GM12878 (cell line): ENCODE measurements at regions not wholly inside any gene's neighbourhood (a gene's known extent, or its start where the extent isn't known, plus 50 kb on each side); places are given as distances from the start of the nearest gene placed in this dataset.

Source experiments
- ATAC-seq: fragments of 200-7000 bp; cut with Tn5 transposase; 3 replicates; pipeline ENCODE4 v1.9.1; 2020; ENCODE audit warnings: mild to moderate bottlenecking, moderate library complexity
- BruUV-seq: library from RNA; stranded (reverse); fragments of 400-500 nt; replicated peaks from 2 replicates; lab custom pipeline; 2021; lab: Mats Ljungman, UMichigan
- CTCF ChIA-PET: fragments of 300-600 bp; sonication (Branson Sonifier 250); formaldehyde crosslinking; extraction: SDS; loops from one replicate; lab custom pipeline; 2021; ENCODE audit warnings: inconsistent platforms; lab: Yijun Ruan, JAX
- POLR2A ChIA-PET: fragments of 350-600 bp; formaldehyde crosslinking; extraction: SDS; loops from one replicate; lab custom pipeline; 2021; ENCODE audit warnings: inconsistent platforms; lab: Charles Lee
- RAD21 ChIA-PET: fragments of 300-600 bp; sonication (Branson Sonifier 250); formaldehyde crosslinking; loops from one replicate; lab custom pipeline; 2023; ENCODE audit warnings: antibody characterized with exemption; ENCODE audit not compliant: unreplicated experiment; lab: Charles Lee
- SMC1A ChIA-PET: fragments of 300-600 bp; sonication (Branson Sonifier 250); formaldehyde crosslinking; loops from one replicate; lab custom pipeline; 2023; ENCODE audit not compliant: unreplicated experiment, uncharacterized antibody; lab: Charles Lee
- DNase-seq: peaks from one replicate; pipeline ENCODE4 v3.0.0-alpha.2; 2011; ENCODE audit warnings: low read depth, low spot score
- FAIRE-seq: peaks from 3 replicates; lab custom pipeline; 2011; peaks lifted over from hg19 to GRCh38; lab: Jason Lieb, UNC
- H2AFZ ChIP-seq: 2 replicates; pipeline ENCODE4 v1.6.0; 2011; ENCODE audit warnings: low read depth, low read length, control low read depth; ENCODE audit not compliant: control insufficient read depth
- H3K27ac ChIP-seq: 2 replicates; pipeline ENCODE4 v1.5.1; 2011; ENCODE audit warnings: control low read depth; ENCODE audit not compliant: control insufficient read depth, insufficient read depth
- H3K27me3 ChIP-seq, 2 experiments: replicated peaks in 1 of 2; 2 replicates each; pipeline versions ENCODE4 v1.6.0 to v1.6.1; 2011; ENCODE audit warnings: low read length in 1 of 2; ENCODE audit not compliant: control insufficient read depth in 2 of 2, insufficient read depth in 2 of 2
- H3K36me3 ChIP-seq, 2 experiments: 2 replicates each; pipeline ENCODE4 v1.5.1; 2011; ENCODE audit warnings: low read length in 1 of 2; ENCODE audit not compliant: control insufficient read depth in 2 of 2, insufficient read depth in 2 of 2
- H3K4me1 ChIP-seq: 2 replicates; pipeline ENCODE4 v1.6.1; 2011; ENCODE audit warnings: mild to moderate bottlenecking, low read length, moderate library complexity, mixed read lengths; ENCODE audit not compliant: control insufficient read depth, insufficient read depth
- H3K4me2 ChIP-seq: 2 replicates; pipeline ENCODE4 v1.6.0; 2011; ENCODE audit warnings: control low read depth; ENCODE audit not compliant: control insufficient read depth, insufficient read depth
- H3K4me3 ChIP-seq: fragments of 200-600 bp; sonication (generic); 2 replicates; pipeline ENCODE4 v1.5.1; 2016
- H3K79me2 ChIP-seq: 2 replicates; pipeline ENCODE4 v1.6.0; 2011; ENCODE audit warnings: low read length; ENCODE audit not compliant: control insufficient read depth, insufficient read depth
- H3K9ac ChIP-seq: 2 replicates; pipeline ENCODE4 v1.8.0; 2011; ENCODE audit warnings: low read length, control low read depth, mixed read lengths; ENCODE audit not compliant: control insufficient read depth, insufficient read depth
- H3K9me3 ChIP-seq: replicated peaks from 3 replicates; pipeline ENCODE4 v1.5.1; 2011; ENCODE audit warnings: mild to moderate bottlenecking, low read length; ENCODE audit not compliant: control insufficient read depth, insufficient read depth
- H4K20me1 ChIP-seq: 2 replicates; pipeline ENCODE4 v1.6.0; 2011; ENCODE audit not compliant: control insufficient read depth, insufficient read depth
- ASH2L ChIP-seq: fragments of 300-600, 200-600 bp; sonication (generic); IDR thresholded peaks from 2 replicates; pipeline ENCODE4 v1.6.1; 2017; ENCODE audit warnings: low read depth, mild to moderate bottlenecking, borderline replicate concordance
- IRF3 ChIP-seq: fragments of 450-650 bp; IDR thresholded peaks from 2 replicates; pipeline ENCODE4 v1.6.1; 2014; ENCODE audit warnings: mild to moderate bottlenecking
- IRF5 ChIP-seq: fragments of 450-650 bp; IDR thresholded peaks from 2 replicates; pipeline ENCODE4 v1.6.1; 2017; ENCODE audit warnings: borderline replicate concordance
- LARP7 ChIP-seq: fragments of 450-650 bp; IDR thresholded peaks from 2 replicates; pipeline ENCODE4 v1.6.1; 2017; ENCODE audit warnings: mild to moderate bottlenecking
- MTA2 ChIP-seq: fragments of 450-650 bp; IDR thresholded peaks from 2 replicates; pipeline ENCODE4 v1.6.1; 2016; ENCODE audit warnings: low read depth, mild to moderate bottlenecking, moderate library complexity
- NFYB ChIP-seq: IDR thresholded peaks from 2 replicates; pipeline ENCODE4 v1.6.1; 2011; ENCODE audit warnings: low read depth, mild to moderate bottlenecking, low read length, improper control_type of control experiment, moderate library complexity; ENCODE audit not compliant: insufficient read depth
- NR2F1 ChIP-seq: fragments of 450-650 bp; conservative IDR thresholded peaks from 2 replicates; pipeline ENCODE4 v1.6.1; 2017; ENCODE audit warnings: mild to moderate bottlenecking
- PKNOX1 ChIP-seq: fragments of 450-650 bp; IDR thresholded peaks from 2 replicates; pipeline ENCODE4 v1.6.1; 2016; ENCODE audit warnings: mild to moderate bottlenecking
- RBBP5 ChIP-seq: fragments of 200-600 bp; sonication (generic); conservative IDR thresholded peaks from 2 replicates; pipeline ENCODE4 v1.6.1; 2016
- SMAD5 ChIP-seq: IDR thresholded peaks from 2 replicates; pipeline ENCODE4 v1.6.1; 2016; ENCODE audit warnings: antibody characterized with exemption, low read depth
- SMARCA5 ChIP-seq: fragments of 450-650 bp; IDR thresholded peaks from 2 replicates; pipeline ENCODE4 v1.6.1; 2017; ENCODE audit warnings: mild to moderate bottlenecking
- SP1 ChIP-seq: IDR thresholded peaks from one replicate; pipeline ENCODE4 v1.6.1; 2011; ENCODE audit warnings: low read depth, low read length
- USF2 ChIP-seq: IDR thresholded peaks from 2 replicates; pipeline ENCODE4 v1.6.1; 2011; ENCODE audit warnings: low read depth, low read length, improper control_type of control experiment, borderline replicate concordance
- WRNIP1 ChIP-seq: IDR thresholded peaks from 2 replicates; pipeline ENCODE4 v1.6.1; 2011; ENCODE audit warnings: low read depth, low read length, improper control_type of control experiment, borderline replicate concordance
- ZNF687 ChIP-seq: fragments of 450-650 bp; IDR thresholded peaks from 2 replicates; pipeline ENCODE4 v1.6.1; 2017; ENCODE audit warnings: mild to moderate bottlenecking, moderate library complexity
- WGBS: methylation state at CpG from one replicate; pipeline ENCODE4 v1.1.6; 2016; ENCODE audit warnings: low lambda C conversion rate; ENCODE audit not compliant: insufficient replicate concordance, insufficient coverage; ENCODE audit errors: missing lambda C conversion rate; 5-methylcytosine and 5-hydroxymethylcytosine counted together
- in situ Hi-C: fragments of 300-500 bp; cut with MboI; formaldehyde crosslinking; loops from 9 replicates; pipeline ENCODE4 v1.14.3; 2018; ENCODE audit warnings: mixed read lengths
- intact Hi-C: fragments of 100-400 bp; cut with micrococcal nuclease; formaldehyde crosslinking; loops from one replicate; pipeline ENCODE4 v1.14.2; 2022; ENCODE audit not compliant: unreplicated experiment

GRCh38 chr3:152105446-152105845 is 163.3 kb upstream of the MBNL1 start:
- Histone ChIP-seq H3K36me3 (no peaks in the 10 kb centered on the region), H3K9ac (no peak overlapping the region), H3K4me2 (no peak overlapping the region), H3K4me3 (no peak overlapping the region), H3K27me3 (no peaks in the 10 kb centered on the region), H2AFZ (no peak overlapping the region), H3K4me1 (no peaks in the 10 kb centered on the region), H4K20me1 (no peaks in the 10 kb centered on the region), H3K9me3 (peaks cover 2% of the 10 kb centered on the region; the same call in 2 of the 3 replicates), H3K79me2 (no peaks in the 10 kb centered on the region), H3K27ac (no peak overlapping the region)
- DNase-seq (no peak), FAIRE-seq (no peak), ATAC-seq (no peak)
- TF ChIP-seq USF2 (no peak), NFYB (no peak), NR2F1 (no peak), WRNIP1 (no peak), LARP7 (no peak), ZNF687 (no peak), SP1 (no peak), IRF5 (no peak), PKNOX1 (no peak), SMAD5 (no peak), MTA2 (no peak), ASH2L (no peak), SMARCA5 (no peak), IRF3 (no peak), RBBP5 (no peak)
- intact Hi-C loops = no loop called here
- ChIA-PET POLR2A (no interaction called here), CTCF (no interaction called here), RAD21 (interaction anchor here (0.8 kb wide), 1 partner anchor 338 kb away, joined by 3 read pairs; no protein-coding TSS in a partner anchor), SMC1A (no interaction called here)
- WGBS = 76% methylated on average over 5 of the region's 5 CpGs
- no TSS peak for BruUV-seq
- in situ Hi-C loops = no loop called here
